ENCODE measurements at regions not wholly inside any gene's neighbourhood (a gene's known extent, or its start where the extent isn't known, plus 50 kb on each side); places are given as distances from the start of the nearest gene placed in this dataset.

DNA sequence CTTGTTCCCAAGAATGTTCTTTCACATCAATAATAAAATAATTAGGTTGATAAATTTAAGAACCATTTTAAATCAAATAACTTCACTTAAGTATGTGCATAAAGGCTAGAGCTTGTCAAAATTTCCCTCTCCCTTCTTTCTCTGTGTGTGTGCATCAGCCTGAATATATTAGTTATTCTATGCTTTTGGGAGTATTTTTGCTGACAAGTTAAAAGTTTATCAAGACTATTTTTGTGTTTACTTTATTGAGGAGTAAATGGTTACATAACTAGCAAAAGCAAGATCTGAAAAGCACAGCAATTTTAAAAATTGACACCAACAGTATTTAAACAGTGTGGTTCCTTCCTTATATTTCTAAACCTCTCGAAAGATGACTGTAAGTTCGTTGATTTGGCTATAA is 261.7 kb downstream of the ISL1 start:
- in situ Hi-C loops (cut with HindIII; ENCODE audit: low pct_unique_long_range_greater_than_20kb, low sequenced_read_pairs) = no loop called here
- no peak for DNase-seq (ENCODE audit: low read depth in 1 of 2, low spot score in 1 of 2)
- TF ChIP-seq JUND (IDR thresholded peaks at IDR 0.05; ENCODE audit: low read depth) = no peak

DNA sequence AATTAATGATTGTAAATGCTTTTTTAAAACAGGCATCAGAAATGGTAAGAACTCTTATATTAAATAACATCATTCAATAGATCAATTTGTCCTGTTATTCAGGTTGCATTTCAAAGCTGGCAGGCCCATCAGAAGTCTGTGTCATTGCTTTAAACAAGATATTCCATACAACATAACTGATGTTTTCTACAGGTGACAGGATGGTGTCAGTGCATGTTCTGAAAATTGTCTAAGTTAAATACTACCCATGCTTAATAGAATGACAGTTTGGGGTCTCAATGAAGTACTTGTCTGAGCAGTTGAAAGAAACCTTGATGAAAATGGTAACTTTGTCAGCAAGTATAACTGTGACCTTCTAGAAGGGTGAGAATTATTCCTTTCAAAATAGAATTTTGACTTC is 263.2 kb downstream of the ISL1 start:
- no peak for TF ChIP-seq JUND (IDR thresholded peaks at IDR 0.05; ENCODE audit: low read depth)
- DNase-seq (ENCODE audit: low read depth in 1 of 2, low spot score in 1 of 2) = no peak
- in situ Hi-C loops (cut with HindIII; ENCODE audit: low pct_unique_long_range_greater_than_20kb, low sequenced_read_pairs) = no loop called here

DNA sequence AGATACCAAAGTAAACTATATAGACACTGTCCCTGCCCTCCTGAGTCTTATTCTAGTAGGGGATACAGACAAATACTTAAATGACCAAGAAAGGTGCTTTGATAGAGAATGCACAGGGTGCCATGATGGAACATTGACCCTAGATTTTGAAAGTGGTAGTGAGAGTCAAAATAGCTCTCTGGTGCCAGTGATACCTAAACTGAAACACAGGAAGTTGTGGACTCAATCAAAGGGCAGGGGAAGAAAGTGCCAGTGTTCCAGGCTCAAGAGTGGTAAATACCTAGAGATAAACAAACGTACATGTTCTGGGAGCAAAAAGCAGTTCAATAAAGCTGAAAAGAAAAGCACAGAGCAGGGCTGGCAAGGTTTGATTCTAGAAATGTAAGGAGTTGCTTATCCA is 267.6 kb downstream of the ISL1 start:
- TF ChIP-seq JUND (IDR thresholded peaks at IDR 0.05; ENCODE audit: low read depth) = no peak
- in situ Hi-C loops (cut with HindIII; ENCODE audit: low pct_unique_long_range_greater_than_20kb, low sequenced_read_pairs) = no loop called here
- DNase-seq (ENCODE audit: low read depth in 1 of 2, low spot score in 1 of 2) = no peak

GRCh38 chr5:51651476-51651875 is 268.2 kb downstream of the ISL1 start:
- DNase-seq (ENCODE audit: low read depth in 1 of 2, low spot score in 1 of 2) = no peak
- no peak for TF ChIP-seq JUND (IDR thresholded peaks at IDR 0.05; ENCODE audit: low read depth)

GRCh38 chr5:51651889-51652288 is 268.6 kb downstream of the ISL1 start:
- no peak for TF ChIP-seq JUND (IDR thresholded peaks at IDR 0.05; ENCODE audit: low read depth)
- in situ Hi-C loops (cut with HindIII; ENCODE audit: low pct_unique_long_range_greater_than_20kb, low sequenced_read_pairs) = no loop called here
- DNase-seq (ENCODE audit: low read depth in 1 of 2, low spot score in 1 of 2) = no peak

More at GRCh38 chr5:51651476-51651875, 268.2 kb downstream of the ISL1 start:
- in situ Hi-C loops (cut with HindIII; ENCODE audit: low pct_unique_long_range_greater_than_20kb, low sequenced_read_pairs) = no loop called here

DNA sequence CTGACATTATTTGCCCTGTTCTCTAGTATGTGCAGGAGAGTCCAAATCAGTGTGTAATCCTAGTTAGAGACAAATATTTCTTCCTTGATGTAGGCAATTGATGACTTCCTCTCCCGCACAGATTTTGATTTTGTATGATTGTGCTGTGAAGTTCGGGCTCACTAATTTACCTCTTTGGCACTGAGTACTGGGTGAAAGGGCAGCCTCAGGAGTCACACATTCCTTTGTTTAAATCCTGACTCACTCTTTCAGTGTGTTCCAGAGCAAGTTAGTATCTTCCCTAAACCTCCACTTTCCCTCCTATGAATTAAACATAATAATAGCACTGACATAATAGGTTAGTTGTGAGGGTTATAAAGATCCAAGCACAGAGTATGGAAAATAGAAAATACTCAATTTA is 269.7 kb downstream of the ISL1 start:
- DNase-seq (ENCODE audit: low read depth in 1 of 2, low spot score in 1 of 2) = no peak
- in situ Hi-C loops (cut with HindIII; ENCODE audit: low pct_unique_long_range_greater_than_20kb, low sequenced_read_pairs) = no loop called here
- TF ChIP-seq JUND (IDR thresholded peaks at IDR 0.05; ENCODE audit: low read depth) = no peak

DNA sequence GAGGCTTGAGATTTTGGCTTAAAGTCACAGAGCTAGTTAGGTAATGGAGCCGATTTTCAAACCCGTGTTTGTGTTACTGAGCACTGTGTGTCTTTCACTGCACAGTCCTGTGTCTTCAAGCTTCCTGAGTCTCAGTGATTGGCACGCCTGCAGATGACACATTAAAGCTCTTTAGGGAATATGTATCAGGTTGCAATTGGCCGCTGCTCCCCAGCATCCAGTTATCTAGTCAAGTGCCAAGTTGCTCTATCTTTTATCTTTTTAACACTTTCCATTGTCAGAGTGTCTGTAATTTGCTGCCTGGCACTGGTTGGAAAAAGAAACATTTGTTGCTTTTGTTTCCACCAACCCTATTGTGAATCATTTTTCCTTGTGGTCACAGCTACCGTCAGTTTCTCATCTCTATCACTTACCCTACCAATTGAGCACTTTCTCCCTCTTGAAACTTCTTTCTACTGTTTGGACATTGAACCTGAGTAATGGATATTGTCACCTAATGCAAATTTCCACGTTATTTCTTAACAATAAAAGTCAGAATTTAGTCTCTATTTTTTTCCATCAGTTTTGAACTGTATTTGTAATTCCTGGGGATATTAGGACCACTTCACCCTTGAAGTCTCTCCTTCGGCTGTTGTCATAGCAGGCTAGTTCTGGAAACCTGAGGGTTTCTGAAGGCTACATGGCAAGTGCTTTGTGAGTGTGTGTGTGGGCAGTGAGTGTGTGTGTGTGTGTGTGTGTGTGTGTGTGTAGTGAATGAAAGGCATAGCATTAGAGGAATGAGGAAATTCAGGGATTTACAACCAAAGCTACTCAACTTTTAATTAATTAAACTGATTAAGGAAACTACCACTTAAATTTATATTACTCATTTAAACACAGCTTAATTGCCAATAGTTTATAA is 274.3 kb downstream of the ISL1 start:
- DNase-seq (ENCODE audit: low read depth in 1 of 2, low spot score in 1 of 2) = no peak
- in situ Hi-C loops (cut with HindIII; ENCODE audit: low pct_unique_long_range_greater_than_20kb, low sequenced_read_pairs) = no loop called here
- TF ChIP-seq JUND (IDR thresholded peaks at IDR 0.05; ENCODE audit: low read depth) = no peak

- TF ChIP-seq JUND (IDR thresholded peaks at IDR 0.05; ENCODE audit: low read depth) = no peak
- no peak for DNase-seq (ENCODE audit: low read depth in 1 of 2, low spot score in 1 of 2)
- in situ Hi-C loops (cut with HindIII; ENCODE audit: low pct_unique_long_range_greater_than_20kb, low sequenced_read_pairs) = no loop called here
These were observed 278.5 kb downstream of the ISL1 start for GRCh38 chr5:51661646-51662265.

DNA sequence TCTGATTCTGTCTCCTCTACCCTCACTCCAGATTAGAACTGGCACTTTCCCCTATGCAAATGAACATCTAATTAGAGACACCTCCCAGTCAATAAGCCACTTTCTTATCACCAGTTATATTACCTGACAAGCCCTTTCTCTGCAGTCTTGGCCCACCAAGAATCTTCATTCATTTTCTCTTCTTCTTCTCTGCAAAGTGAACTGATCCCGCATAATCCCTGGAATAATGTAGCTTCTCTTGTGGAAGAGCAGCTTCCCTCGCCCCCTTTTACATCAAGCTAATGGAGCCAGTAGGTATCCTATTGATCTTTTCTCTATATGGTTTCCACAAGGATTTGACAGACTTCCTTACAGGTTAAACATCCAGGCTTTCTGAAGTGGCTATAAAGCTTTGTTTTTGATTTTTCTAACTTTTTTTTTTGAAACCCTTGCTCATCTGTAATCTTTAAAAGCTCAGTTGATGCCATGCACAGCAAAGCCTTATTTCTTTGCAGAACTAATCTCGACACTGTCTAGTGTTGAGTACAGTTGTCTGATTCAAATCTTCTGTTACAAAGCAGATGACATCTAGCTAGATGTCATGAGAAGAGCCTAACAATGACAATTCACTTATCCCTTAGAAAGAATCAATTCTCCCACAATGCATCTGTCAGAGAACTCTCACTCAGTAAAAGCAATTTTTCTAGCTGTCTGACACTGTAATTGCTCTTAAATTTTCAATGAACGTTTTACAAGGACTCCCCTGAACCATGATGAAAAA is 281.4 kb downstream of the ISL1 start:
- in situ Hi-C loops (cut with HindIII; ENCODE audit: low pct_unique_long_range_greater_than_20kb, low sequenced_read_pairs) = no loop called here
- TF ChIP-seq JUND (IDR thresholded peaks at IDR 0.05; ENCODE audit: low read depth) = no peak
- no peak for DNase-seq (ENCODE audit: low read depth in 1 of 2, low spot score in 1 of 2)

- TF ChIP-seq JUND (IDR thresholded peaks at IDR 0.05; ENCODE audit: low read depth) = no peak
- in situ Hi-C loops (cut with HindIII; ENCODE audit: low pct_unique_long_range_greater_than_20kb, low sequenced_read_pairs) = no loop called here
- DNase-seq (ENCODE audit: low read depth in 1 of 2, low spot score in 1 of 2) = no peak
These were observed 282.0 kb downstream of the ISL1 start for GRCh38 chr5:51665251-51665593.

GRCh38 chr5:51669095-51669494 is 285.8 kb downstream of the ISL1 start:
- in situ Hi-C loops (cut with HindIII; ENCODE audit: low pct_unique_long_range_greater_than_20kb, low sequenced_read_pairs) = no loop called here
- DNase-seq (ENCODE audit: low read depth in 1 of 2, low spot score in 1 of 2) = no peak
- no peak for TF ChIP-seq JUND (IDR thresholded peaks at IDR 0.05; ENCODE audit: low read depth)

DNA sequence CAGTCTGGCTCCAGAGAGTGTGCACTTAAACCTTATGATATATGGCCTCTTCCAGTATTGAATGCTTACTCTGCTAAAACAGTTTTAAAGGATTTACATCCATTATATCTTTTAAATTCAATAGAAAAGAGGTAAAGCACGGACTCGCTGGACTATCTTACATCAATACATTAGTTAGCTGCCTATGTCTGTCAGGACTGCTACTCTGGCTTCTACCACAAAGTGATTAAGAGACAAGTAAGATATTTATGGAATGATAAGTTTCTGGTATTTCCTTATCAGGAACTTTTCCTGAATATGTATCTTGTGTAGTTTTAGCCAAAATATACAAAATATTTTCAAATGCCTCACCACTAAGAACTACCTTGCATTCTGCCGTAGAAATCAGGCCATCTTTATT is 295.1 kb downstream of the ISL1 start:
- in situ Hi-C loops (cut with HindIII; ENCODE audit: low pct_unique_long_range_greater_than_20kb, low sequenced_read_pairs) = no loop called here
- TF ChIP-seq JUND (IDR thresholded peaks at IDR 0.05; ENCODE audit: low read depth) = no peak
- DNase-seq (ENCODE audit: low read depth in 1 of 2, low spot score in 1 of 2) = no peak

- no peak for DNase-seq (ENCODE audit: low read depth in 1 of 2, low spot score in 1 of 2)
- no peak for TF ChIP-seq JUND (IDR thresholded peaks at IDR 0.05; ENCODE audit: low read depth)
- in situ Hi-C loops (cut with HindIII; ENCODE audit: low pct_unique_long_range_greater_than_20kb, low sequenced_read_pairs) = no loop called here
These were observed 296.0 kb downstream of the ISL1 start for GRCh38 chr5:51679286-51679685.
